Endothelial cell of umbilical vein (primary cell): ENCODE measurements at regions not wholly inside any gene's neighbourhood (a gene's known extent, or its start where the extent isn't known, plus 50 kb on each side); places are given as distances from the start of the nearest gene placed in this dataset.

Experiments used
- BruUV-seq: library from RNA; stranded (reverse); fragments of 400-500 nt; replicated peaks from 2 replicates; lab custom pipeline; 2021; lab: Mats Ljungman, UMichigan
- CTCF ChIA-PET: fragments of 300-600, 350-600 bp; sonication (Branson Sonifier 250); formaldehyde crosslinking; loops from one replicate; lab custom pipeline; 2021; ENCODE audit warnings: antibody characterized with exemption, inconsistent platforms; lab: Charles Lee
- POLR2A ChIA-PET: fragments of 300-600, 350-600 bp; sonication (Branson Sonifier 250); formaldehyde crosslinking; loops from one replicate; lab custom pipeline; 2021; ENCODE audit warnings: antibody characterized with exemption, inconsistent platforms; lab: Charles Lee
- DNase-seq: peaks from one replicate; pipeline ENCODE4 v3.0.0-alpha.2; 2011; ENCODE audit warnings: low read depth, low spot score
- FAIRE-seq: peaks from 2 replicates; lab custom pipeline; 2011; peaks lifted over from hg19 to GRCh38; lab: Jason Lieb, UNC
- H2AFZ ChIP-seq: 2 replicates; pipeline ENCODE4 v1.6.0; 2012; ENCODE audit warnings: low read depth, low read length, control low read depth, inconsistent platforms
- H3K27ac ChIP-seq: 2 replicates; pipeline ENCODE4 v1.5.1; 2011; ENCODE audit warnings: low read depth, mild to moderate bottlenecking, control low read depth, low read length, moderate library complexity; ENCODE audit not compliant: insufficient read depth
- H3K27me3 ChIP-seq, 2 experiments: 2 replicates each; pipeline versions ENCODE4 v1.6.0 to v1.6.1; 2011; ENCODE audit warnings: low read length in 2 of 2, mixed read lengths in 1 of 2; ENCODE audit not compliant: control insufficient read depth in 2 of 2, insufficient read depth in 2 of 2
- H3K36me3 ChIP-seq, 2 experiments: 2 replicates in 1 of 2; 3 replicates in 1 of 2; pipeline ENCODE4 v1.5.1; 2011; ENCODE audit warnings: low read length in 2 of 2, mild to moderate bottlenecking in 1 of 2, moderate library complexity in 1 of 2; ENCODE audit not compliant: control insufficient read depth in 2 of 2, insufficient read depth in 2 of 2; ENCODE audit errors: extremely low read depth in 1 of 2
- H3K4me1 ChIP-seq: 3 replicates; pipeline ENCODE4 v1.5.1; 2011; ENCODE audit warnings: mild to moderate bottlenecking, low read length; ENCODE audit not compliant: control insufficient read depth, insufficient read depth; ENCODE audit errors: extremely low read depth
- H3K4me2 ChIP-seq: 2 replicates; pipeline ENCODE4 v1.6.1; 2011; ENCODE audit warnings: low read length, control low read depth, mixed read lengths; ENCODE audit not compliant: insufficient read depth
- H3K4me3 ChIP-seq, 3 experiments: fragments of 200-600 bp in 1 of 3; sonication (generic), shearing (Covaris generic) in 1 of 3; replicated peaks in 1 of 3; 2 replicates each; pipeline ENCODE4 v1.5.1; 2011 to 2016; ENCODE audit warnings: control low read depth in 3 of 3, low read length in 3 of 3, mild to moderate bottlenecking in 2 of 3, inconsistent platforms in 1 of 3, low read depth in 1 of 3, moderate library complexity in 1 of 3; ENCODE audit not compliant: insufficient read depth in 1 of 3
- H3K79me2 ChIP-seq: 2 replicates; pipeline ENCODE4 v1.6.0; 2012; ENCODE audit warnings: low read length, inconsistent platforms; ENCODE audit not compliant: control insufficient read depth, insufficient read depth
- H3K9ac ChIP-seq: replicated peaks from 2 replicates; pipeline ENCODE3; 2011; ENCODE audit warnings: low read length, control low read depth; ENCODE audit not compliant: insufficient read depth; ENCODE audit errors: extremely low read depth
- H3K9me1 ChIP-seq: replicated peaks from 3 replicates; pipeline ENCODE4 v1.6.0; 2011; ENCODE audit warnings: mild to moderate bottlenecking, low read length; ENCODE audit not compliant: control insufficient read depth, insufficient read depth; ENCODE audit errors: extremely low read depth
- H3K9me3 ChIP-seq: replicated peaks from 2 replicates; pipeline ENCODE4 v1.5.1; 2012; ENCODE audit warnings: low read length, inconsistent platforms; ENCODE audit not compliant: control insufficient read depth, insufficient read depth
- H4K20me1 ChIP-seq: replicated peaks from 2 replicates; pipeline ENCODE3; 2011; ENCODE audit warnings: mild to moderate bottlenecking, low read length; ENCODE audit not compliant: control insufficient read depth, insufficient read depth; ENCODE audit errors: extremely low read depth
- EZH2 ChIP-seq: IDR thresholded peaks from 2 replicates; pipeline ENCODE4 v1.6.1; 2012; ENCODE audit warnings: borderline replicate concordance, low read depth, mild to moderate bottlenecking, moderate library complexity, low read length, inconsistent platforms; ENCODE audit not compliant: severe bottlenecking
- FOS ChIP-seq: IDR thresholded peaks from 2 replicates; pipeline ENCODE4 v1.6.1; 2011; ENCODE audit warnings: mild to moderate bottlenecking, low read length, moderate library complexity, borderline replicate concordance; ENCODE audit not compliant: insufficient read depth
- GATA2 ChIP-seq: IDR thresholded peaks from 2 replicates; pipeline ENCODE4 v1.7.0; 2011; ENCODE audit warnings: low read depth, mild to moderate bottlenecking, moderate library complexity, mixed read lengths, low read length; ENCODE audit not compliant: insufficient read length, insufficient read depth
- MYC ChIP-seq: IDR thresholded peaks from one replicate; pipeline ENCODE4 v1.6.1; 2011; ENCODE audit warnings: mild to moderate bottlenecking, low read depth, low read length
- POLR2A ChIP-seq: IDR thresholded peaks from 2 replicates; pipeline ENCODE4 v1.6.1; 2012; ENCODE audit warnings: low read depth, mild to moderate bottlenecking, control low read depth, low read length
- POLR2AphosphoS5 ChIP-seq: IDR thresholded peaks from 2 replicates; pipeline ENCODE4 v1.6.1; 2012; ENCODE audit warnings: low read depth, mild to moderate bottlenecking, control low read depth, low read length, moderate library complexity; ENCODE audit not compliant: insufficient read depth
- dilution Hi-C: fragments of 300-500 bp; cut with MboI; formaldehyde crosslinking; loops from one replicate; pipeline ENCODE4 v1.15.0; 2019; ENCODE audit warnings: low sequenced_read_pairs; ENCODE audit not compliant: extremely low pct_ligation_motif_present
- intact Hi-C: fragments of 100-400 bp; cut with micrococcal nuclease; formaldehyde crosslinking; loops from one replicate; pipeline ENCODE4 v1.10.0; 2022
- TF ChIP-seq, protein P1 (sequence below), 2 donors: IDR thresholded peaks; 1 replicate in 1 of 2; 2 replicates in 1 of 2; pipeline ENCODE4 v1.5.1; 2011; ENCODE audit warnings: low read length in 2 of 2, mild to moderate bottlenecking in 2 of 2, moderate library complexity in 2 of 2, control low read depth in 1 of 2, inconsistent platforms in 1 of 2, low read depth in 1 of 2; ENCODE audit not compliant: insufficient read depth in 1 of 2; ENCODE audit errors: extremely low read depth in 1 of 2
- TF ChIP-seq, protein P2 (sequence below): IDR thresholded peaks from 2 replicates; pipeline ENCODE4 v1.6.1; 2011; ENCODE audit not compliant: insufficient read depth, insufficient read length

DNA sequence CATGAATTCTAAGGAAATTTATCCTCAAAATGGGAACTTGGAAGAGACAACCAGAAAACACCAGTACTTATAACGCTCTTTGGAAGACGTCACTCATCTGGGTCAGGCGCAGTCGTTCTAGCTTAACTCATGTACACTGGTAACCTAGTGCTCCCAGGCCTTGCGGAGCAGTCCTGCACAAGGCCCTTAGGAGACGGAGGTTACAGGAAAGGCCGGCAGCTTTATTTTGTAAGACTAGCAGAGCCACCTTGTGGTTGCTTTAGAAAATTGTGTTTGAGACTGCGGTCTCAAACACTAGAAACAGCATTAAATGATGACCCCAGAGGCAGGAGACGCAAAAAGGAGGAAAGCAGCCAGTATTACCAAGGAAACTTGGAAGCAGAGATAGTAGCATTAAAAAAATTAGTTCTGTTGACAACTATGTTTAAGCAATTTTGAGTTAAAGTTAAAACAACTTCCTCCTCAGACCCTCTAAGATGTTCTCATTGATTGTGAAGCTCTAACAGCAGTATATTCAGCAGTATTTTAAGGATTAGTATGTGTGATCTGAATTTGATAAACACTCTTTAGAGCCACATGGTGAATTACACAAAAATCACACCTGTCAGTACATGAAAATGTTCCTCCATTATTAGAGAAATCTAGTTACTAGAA, 141.9 kb upstream of the C2CD4B start:
- H3K4me1 ChIP-seq = peaks cover 3% of the 10 kb centered on the region
- dilution Hi-C loops = no loop called here
- no peak overlapping the region for H3K27ac ChIP-seq
- H3K79me2 ChIP-seq = no peaks in the 10 kb centered on the region
- ChIA-PET CTCF (interaction anchor here (0.6 to 3.4 kb wide), 57 partner anchors 9 to 1140 kb away, joined by 3 to 42 read pairs (median 5); partner anchors contain the start of genes C2CD4A and VPS13C), POLR2A (no interaction called here)
- H3K4me2 ChIP-seq = no peak overlapping the region
- H3K9ac ChIP-seq = no peak overlapping the region
- H3K9me3 ChIP-seq = no peaks in the 10 kb centered on the region
- no peaks in the 10 kb centered on the region for H4K20me1 ChIP-seq
- BruUV-seq = no TSS peak
- peak; percentile 81 for FAIRE-seq
- peak; percentile 70 for DNase-seq
- no peak overlapping the region for H3K4me3 ChIP-seq
- H2AFZ ChIP-seq = peak overlapping the region; percentile 58
- no peaks in the 10 kb centered on the region for H3K9me1 ChIP-seq
- H3K36me3 ChIP-seq = no peaks in the 10 kb centered on the region
- peaks cover 4 to 6% of the 10 kb centered on the region in 2 experiments for H3K27me3 ChIP-seq
- intact Hi-C loops = loop anchor here (1.0 to 5.0 kb wide), 5 partner anchors 52 to 435 kb away; partner anchors contain the start of gene C2CD4B
- TF ChIP-seq, protein P1, sequence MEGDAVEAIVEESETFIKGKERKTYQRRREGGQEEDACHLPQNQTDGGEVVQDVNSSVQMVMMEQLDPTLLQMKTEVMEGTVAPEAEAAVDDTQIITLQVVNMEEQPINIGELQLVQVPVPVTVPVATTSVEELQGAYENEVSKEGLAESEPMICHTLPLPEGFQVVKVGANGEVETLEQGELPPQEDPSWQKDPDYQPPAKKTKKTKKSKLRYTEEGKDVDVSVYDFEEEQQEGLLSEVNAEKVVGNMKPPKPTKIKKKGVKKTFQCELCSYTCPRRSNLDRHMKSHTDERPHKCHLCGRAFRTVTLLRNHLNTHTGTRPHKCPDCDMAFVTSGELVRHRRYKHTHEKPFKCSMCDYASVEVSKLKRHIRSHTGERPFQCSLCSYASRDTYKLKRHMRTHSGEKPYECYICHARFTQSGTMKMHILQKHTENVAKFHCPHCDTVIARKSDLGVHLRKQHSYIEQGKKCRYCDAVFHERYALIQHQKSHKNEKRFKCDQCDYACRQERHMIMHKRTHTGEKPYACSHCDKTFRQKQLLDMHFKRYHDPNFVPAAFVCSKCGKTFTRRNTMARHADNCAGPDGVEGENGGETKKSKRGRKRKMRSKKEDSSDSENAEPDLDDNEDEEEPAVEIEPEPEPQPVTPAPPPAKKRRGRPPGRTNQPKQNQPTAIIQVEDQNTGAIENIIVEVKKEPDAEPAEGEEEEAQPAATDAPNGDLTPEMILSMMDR (IDR thresholded peaks at IDR 0.05; ENCODE audit: extremely low read depth in 1 of 2, insufficient read depth in 1 of 2, low read depth in 1 of 2, low read length in 2 of 2) = peak; percentile 57 to 61
- TF ChIP-seq, protein P2, sequence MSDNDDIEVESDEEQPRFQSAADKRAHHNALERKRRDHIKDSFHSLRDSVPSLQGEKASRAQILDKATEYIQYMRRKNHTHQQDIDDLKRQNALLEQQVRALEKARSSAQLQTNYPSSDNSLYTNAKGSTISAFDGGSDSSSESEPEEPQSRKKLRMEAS = no peak

GRCh38 chr15:62307551-62307950, 142.5 kb upstream of the C2CD4B start:
- Histone ChIP-seq H3K36me3 (no peaks in the 10 kb centered on the region), H3K79me2 (no peaks in the 10 kb centered on the region), H3K9ac (no peak overlapping the region), H2AFZ (no peak overlapping the region), H3K4me1 (peaks cover 3% of the 10 kb centered on the region), H3K27me3 (peaks cover 4 to 6% of the 10 kb centered on the region in 2 experiments), H3K9me3 (no peaks in the 10 kb centered on the region), H3K27ac (no peak overlapping the region), H3K4me3 (no peak overlapping the region), H4K20me1 (no peaks in the 10 kb centered on the region), H3K9me1 (no peaks in the 10 kb centered on the region), H3K4me2 (no peak overlapping the region)
- TF ChIP-seq EZH2 (no peak), MYC (no peak), POLR2A (no peak), GATA2 (no peak), FOS (no peak), POLR2AphosphoS5 (no peak)
- TF ChIP-seq, protein P2 = no peak
- TF ChIP-seq, protein P1 (IDR thresholded peaks at IDR 0.05; ENCODE audit: extremely low read depth in 1 of 2, insufficient read depth in 1 of 2, low read depth in 1 of 2, low read length in 2 of 2) = no peak
- dilution Hi-C loops = no loop called here
- FAIRE-seq (no peak), DNase-seq (no peak)
- intact Hi-C loops = loop anchor here (1.0 to 5.0 kb wide), 5 partner anchors 53 to 435 kb away; partner anchors contain the start of gene C2CD4B
- POLR2A ChIA-PET = no interaction called here
- CTCF ChIA-PET = interaction anchor here (0.8 to 3.4 kb wide), 36 partner anchors 9 to 1140 kb away, joined by 3 to 42 read pairs (median 6); partner anchors contain the start of genes C2CD4A and VPS13C
- BruUV-seq = no TSS peak
